ENCODE measurements at regions not wholly inside any gene's neighbourhood (a gene's known extent, or its start where the extent isn't known, plus 50 kb on each side); places are given as distances from the start of the nearest gene placed in this dataset.

DNA sequence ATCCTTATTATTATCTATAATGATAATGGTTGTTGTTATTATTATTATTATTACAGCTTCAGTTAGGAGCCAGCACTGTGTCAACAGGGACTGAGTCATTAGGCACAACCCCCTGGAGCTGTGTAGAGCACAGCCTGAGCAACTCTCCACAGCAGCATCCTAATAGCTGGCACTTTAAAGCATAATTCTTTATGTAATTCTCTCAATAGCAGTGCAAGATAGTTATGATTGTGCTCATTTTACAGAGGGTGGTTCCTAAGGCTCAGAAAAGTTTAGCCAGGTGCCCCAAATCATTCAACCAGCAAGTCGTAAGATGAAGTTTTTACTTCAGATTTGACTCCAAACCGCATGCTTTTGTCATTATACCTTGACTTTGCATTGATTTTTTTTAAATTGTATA, 390.3 kb downstream of the ANXA1 start:
- H3K27me3 Mint-ChIP-seq (ENCODE audit: insufficient read depth): no peaks in the 10 kb centered on the region; the same call in 1 of the 2 replicates
- peaks cover 14% of the 10 kb centered on the region for H3K9me3 Mint-ChIP-seq
- no peak overlapping the region for H3K27ac Mint-ChIP-seq
- DNase-seq: no peak
- H3K4me3 Mint-ChIP-seq: no peak overlapping the region
- TF ChIP-seq CTCF (IDR thresholded peaks at IDR 0.05): no peak
- H3K36me3 Mint-ChIP-seq (ENCODE audit: low read depth): no peaks in the 10 kb centered on the region
- H3K4me1 Mint-ChIP-seq (ENCODE audit: low read depth): no peaks in the 10 kb centered on the region

GRCh38 chr9:73543727-73544126, 392.1 kb downstream of the ANXA1 start:
- no peak overlapping the region for H3K4me3 Mint-ChIP-seq
- H3K4me1 Mint-ChIP-seq (ENCODE audit: low read depth): no peaks in the 10 kb centered on the region
- no peak overlapping the region for H3K27ac Mint-ChIP-seq
- no peaks in the 10 kb centered on the region for H3K36me3 Mint-ChIP-seq (ENCODE audit: low read depth)
- no peak for TF ChIP-seq CTCF (IDR thresholded peaks at IDR 0.05)
- no peak for DNase-seq
- H3K9me3 Mint-ChIP-seq: peaks cover 10% of the 10 kb centered on the region
- H3K27me3 Mint-ChIP-seq (ENCODE audit: insufficient read depth): no peaks in the 10 kb centered on the region; the same call in 1 of the 2 replicates

- peaks cover 2% of the 10 kb centered on the region; the same call in 1 of the 2 replicates for H3K27me3 Mint-ChIP-seq (ENCODE audit: insufficient read depth)
- no peak overlapping the region for H3K27ac Mint-ChIP-seq
- no peaks in the 10 kb centered on the region for H3K4me1 Mint-ChIP-seq (ENCODE audit: low read depth)
- H3K9me3 Mint-ChIP-seq: peaks cover 11% of the 10 kb centered on the region
- no peaks in the 10 kb centered on the region for H3K36me3 Mint-ChIP-seq (ENCODE audit: low read depth)
- H3K4me3 Mint-ChIP-seq: no peak overlapping the region
- DNase-seq: no peak
- no peak for TF ChIP-seq CTCF (IDR thresholded peaks at IDR 0.05)
Observed at GRCh38 chr9:73548201-73548600, 396.5 kb downstream of the ANXA1 start.

DNA sequence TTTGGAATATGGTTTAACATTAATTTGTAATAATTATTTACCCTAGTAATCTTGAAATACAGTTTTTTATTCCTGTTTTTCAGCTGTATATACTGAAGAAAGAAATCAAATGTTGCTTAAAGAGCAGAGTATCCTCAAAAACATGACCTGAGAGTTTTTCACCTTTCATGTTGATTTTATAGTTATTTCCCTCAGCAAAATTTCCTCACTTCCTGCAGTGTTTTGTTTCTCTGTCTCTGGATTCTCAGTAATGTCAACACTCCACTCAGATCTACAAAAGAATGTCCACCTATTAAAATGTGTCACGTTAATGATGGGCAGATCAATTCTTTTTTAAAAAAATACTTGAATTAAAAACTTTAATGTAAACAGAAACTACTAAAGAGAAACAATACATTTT, 398.3 kb downstream of the ANXA1 start:
- peaks cover 2% of the 10 kb centered on the region; the same call in 1 of the 2 replicates for H3K27me3 Mint-ChIP-seq (ENCODE audit: insufficient read depth)
- no peak for DNase-seq
- peaks cover 13% of the 10 kb centered on the region for H3K9me3 Mint-ChIP-seq
- TF ChIP-seq CTCF (IDR thresholded peaks at IDR 0.05): no peak
- no peak overlapping the region for H3K27ac Mint-ChIP-seq
- H3K4me3 Mint-ChIP-seq: no peak overlapping the region
- no peaks in the 10 kb centered on the region for H3K36me3 Mint-ChIP-seq (ENCODE audit: low read depth)
- no peaks in the 10 kb centered on the region for H3K4me1 Mint-ChIP-seq (ENCODE audit: low read depth)

DNA sequence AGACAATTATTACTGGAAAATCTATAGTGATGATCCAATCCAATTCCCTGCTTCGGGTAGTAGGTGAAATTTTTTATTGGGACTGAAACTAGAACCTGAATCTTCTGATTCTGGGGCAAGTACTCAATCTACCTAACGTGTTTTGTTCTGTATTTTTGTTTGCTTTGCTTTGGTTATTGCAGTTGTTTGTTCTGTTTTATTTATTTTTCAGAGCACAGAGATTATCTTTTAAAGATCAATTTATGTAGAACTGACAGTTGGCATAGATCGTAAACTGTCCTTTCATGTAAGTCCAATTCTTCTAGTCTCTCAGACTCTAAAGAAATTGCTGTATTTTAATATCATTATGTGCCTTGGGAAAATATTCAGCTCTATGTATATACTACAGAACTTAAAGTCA, 401.6 kb downstream of the ANXA1 start:
- no peak for DNase-seq
- peaks cover 9% of the 10 kb centered on the region for H3K9me3 Mint-ChIP-seq
- no peak overlapping the region for H3K27ac Mint-ChIP-seq
- peaks cover 2% of the 10 kb centered on the region; the same call in 1 of the 2 replicates for H3K27me3 Mint-ChIP-seq (ENCODE audit: insufficient read depth)
- H3K36me3 Mint-ChIP-seq (ENCODE audit: low read depth): no peaks in the 10 kb centered on the region
- no peak for TF ChIP-seq CTCF (IDR thresholded peaks at IDR 0.05)
- no peak overlapping the region for H3K4me3 Mint-ChIP-seq
- no peaks in the 10 kb centered on the region for H3K4me1 Mint-ChIP-seq (ENCODE audit: low read depth)

DNA sequence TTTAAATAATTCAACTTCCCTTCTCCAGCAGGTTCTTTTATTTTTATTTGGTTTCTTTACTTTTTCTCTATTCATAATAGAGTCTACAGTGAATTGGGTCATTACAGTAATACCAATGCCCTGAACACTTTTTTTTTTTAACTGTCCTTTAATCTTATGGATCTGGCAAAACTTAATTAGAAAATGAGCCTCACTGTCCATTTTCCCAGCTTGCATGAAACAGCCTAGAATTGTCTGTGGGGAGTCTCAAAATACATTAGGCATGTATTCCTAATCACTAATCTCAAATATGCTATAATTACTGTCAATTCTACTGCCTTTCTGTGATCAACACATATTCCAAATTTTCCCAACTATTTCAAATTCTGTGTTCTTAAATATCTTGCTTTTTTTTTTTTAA, 406.8 kb downstream of the ANXA1 start:
- H3K4me3 Mint-ChIP-seq: no peak overlapping the region
- H3K27ac Mint-ChIP-seq: no peak overlapping the region
- no peaks in the 10 kb centered on the region for H3K4me1 Mint-ChIP-seq (ENCODE audit: low read depth)
- no peaks in the 10 kb centered on the region for H3K36me3 Mint-ChIP-seq (ENCODE audit: low read depth)
- H3K27me3 Mint-ChIP-seq (ENCODE audit: insufficient read depth): no peaks in the 10 kb centered on the region
- no peak for DNase-seq
- TF ChIP-seq CTCF (IDR thresholded peaks at IDR 0.05): no peak
- H3K9me3 Mint-ChIP-seq: peaks cover 20% of the 10 kb centered on the region
